GM12878 (cell line): ENCODE measurements at regions not wholly inside any gene's neighbourhood (a gene's known extent, or its start where the extent isn't known, plus 50 kb on each side); places are given as distances from the start of the nearest gene placed in this dataset.

Source experiments
- BRCA1 ChIP-seq: IDR thresholded peaks from 2 replicates; pipeline ENCODE4 v1.6.1; 2011; ENCODE audit warnings: low read depth, low read length, improper control_type of control experiment
- RAD21 ChIP-seq: IDR thresholded peaks from 2 replicates; pipeline ENCODE4 v1.6.1; 2011; ENCODE audit warnings: mild to moderate bottlenecking, low read depth, low read length, moderate library complexity; ENCODE audit not compliant: insufficient read depth
- TF ChIP-seq, protein P1 (sequence below), 3 experiments: IDR thresholded peaks in 2 of 3; conservative IDR thresholded peaks in 1 of 3; 2 replicates each; pipeline ENCODE4 v1.5.1; 2011; ENCODE audit warnings: low read depth in 3 of 3, low read length in 3 of 3, mild to moderate bottlenecking in 3 of 3, control low read depth in 2 of 3, moderate library complexity in 2 of 3, inconsistent platforms in 1 of 3, mixed read lengths in 1 of 3; ENCODE audit not compliant: control insufficient read depth in 2 of 3, insufficient read depth in 1 of 3; ENCODE audit errors: extremely low read depth in 1 of 3

DNA sequence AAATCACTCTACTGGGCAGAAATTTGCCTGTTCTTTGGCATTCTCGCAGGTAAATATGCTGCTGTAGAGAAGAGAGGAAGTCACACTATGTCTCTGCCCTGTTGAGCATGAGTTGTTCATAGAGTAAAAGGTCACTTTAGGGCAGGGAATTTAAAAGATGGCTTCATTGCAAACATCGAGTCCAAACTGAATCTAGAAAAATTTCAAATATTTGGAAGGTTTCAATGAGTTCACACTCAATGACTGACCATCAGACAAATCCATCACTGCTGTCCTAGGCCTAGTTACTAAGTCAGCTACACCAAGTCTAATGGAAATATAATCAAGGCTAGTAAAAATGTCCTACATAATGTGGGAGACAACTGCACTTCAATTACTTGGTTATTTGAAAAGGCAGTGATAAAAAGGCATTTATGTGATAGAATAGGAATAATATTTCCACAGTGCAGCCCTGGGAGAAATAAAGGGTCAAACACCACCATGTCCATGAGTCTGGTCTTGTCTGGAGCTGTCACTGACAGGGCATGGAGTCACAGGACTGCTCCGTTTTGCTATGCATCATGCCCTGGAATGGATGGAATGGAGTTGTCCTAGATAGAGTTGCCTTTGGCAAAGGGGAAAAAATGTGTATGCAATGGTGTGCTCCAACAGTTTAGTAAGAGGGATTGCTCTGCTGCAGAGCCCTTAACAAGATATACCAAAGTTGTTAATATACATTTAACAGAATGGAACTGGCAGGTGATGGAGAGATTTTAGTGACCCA, 218.5 kb upstream of the DAPK1 start:
- TF ChIP-seq RAD21 (no peak), BRCA1 (no peak)
- TF ChIP-seq, protein P1, sequence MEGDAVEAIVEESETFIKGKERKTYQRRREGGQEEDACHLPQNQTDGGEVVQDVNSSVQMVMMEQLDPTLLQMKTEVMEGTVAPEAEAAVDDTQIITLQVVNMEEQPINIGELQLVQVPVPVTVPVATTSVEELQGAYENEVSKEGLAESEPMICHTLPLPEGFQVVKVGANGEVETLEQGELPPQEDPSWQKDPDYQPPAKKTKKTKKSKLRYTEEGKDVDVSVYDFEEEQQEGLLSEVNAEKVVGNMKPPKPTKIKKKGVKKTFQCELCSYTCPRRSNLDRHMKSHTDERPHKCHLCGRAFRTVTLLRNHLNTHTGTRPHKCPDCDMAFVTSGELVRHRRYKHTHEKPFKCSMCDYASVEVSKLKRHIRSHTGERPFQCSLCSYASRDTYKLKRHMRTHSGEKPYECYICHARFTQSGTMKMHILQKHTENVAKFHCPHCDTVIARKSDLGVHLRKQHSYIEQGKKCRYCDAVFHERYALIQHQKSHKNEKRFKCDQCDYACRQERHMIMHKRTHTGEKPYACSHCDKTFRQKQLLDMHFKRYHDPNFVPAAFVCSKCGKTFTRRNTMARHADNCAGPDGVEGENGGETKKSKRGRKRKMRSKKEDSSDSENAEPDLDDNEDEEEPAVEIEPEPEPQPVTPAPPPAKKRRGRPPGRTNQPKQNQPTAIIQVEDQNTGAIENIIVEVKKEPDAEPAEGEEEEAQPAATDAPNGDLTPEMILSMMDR (IDR thresholded peaks at IDR 0.05 in 2 of 3, conservative IDR thresholded peaks at IDR 0.05 in 1 of 3; ENCODE audit: control insufficient read depth in 2 of 3, extremely low read depth in 1 of 3, insufficient read depth in 1 of 3, low read depth in 3 of 3, low read length in 3 of 3) = no peak
